Hindlimb muscle (tissue), 1 donor: ENCODE measurements at regions not wholly inside any gene's neighbourhood (a gene's known extent, or its start where the extent isn't known, plus 50 kb on each side); places are given as distances from the start of the nearest gene placed in this dataset.
"Not testable (repeated sequence)": the region's sequence is repeated elsewhere in the genome, so short reads cannot be mapped to it uniquely, and the experiment has no call there.

Source experiments
- DNase-seq: peaks from one replicate; pipeline ENCODE4 v3.0.0-alpha.2; 2013

- no peak for DNase-seq
Measured at GRCh38 chr2:49465157-49465831, 311.0 kb upstream of the FSHR start.

DNA sequence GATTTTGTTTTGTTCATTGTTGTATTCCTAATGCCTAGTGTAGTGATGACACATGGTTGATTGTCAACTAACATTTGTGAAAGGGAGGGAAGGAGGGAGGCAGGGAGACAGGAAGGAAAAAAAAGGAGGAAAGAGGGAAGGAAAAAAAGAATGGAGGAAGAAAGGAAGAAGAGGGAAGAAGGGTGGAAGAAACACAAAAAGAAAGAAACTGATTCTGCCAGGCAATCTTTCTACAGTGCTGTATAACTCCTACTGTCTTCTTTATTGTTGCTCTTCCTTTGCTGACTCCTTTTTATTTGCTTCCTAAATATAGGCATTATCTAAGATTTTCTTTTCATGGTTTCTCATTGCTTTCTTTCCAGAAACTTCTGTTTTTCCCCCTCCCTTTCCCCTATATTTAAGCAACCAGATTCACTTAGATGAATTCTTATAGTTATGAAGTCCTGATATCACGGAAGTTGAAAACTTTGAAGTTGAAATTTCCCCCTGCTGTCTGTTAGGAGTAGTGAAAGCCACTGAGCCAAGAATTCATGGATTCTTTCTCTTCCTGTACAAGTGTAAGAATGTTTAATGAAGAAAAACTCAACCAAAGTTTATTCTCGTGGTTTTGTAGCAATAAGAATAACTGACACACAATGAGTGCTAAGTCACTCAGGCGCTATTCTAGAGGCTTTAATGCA lies 305.1 kb upstream of the FSHR start:
- DNase-seq = no peak

- DNase-seq = no peak
Measured at GRCh38 chr2:49444005-49444404, 289.7 kb upstream of the FSHR start.

GRCh38 chr2:49426996-49427395 lies 272.7 kb upstream of the FSHR start:
- no peak for DNase-seq

DNA sequence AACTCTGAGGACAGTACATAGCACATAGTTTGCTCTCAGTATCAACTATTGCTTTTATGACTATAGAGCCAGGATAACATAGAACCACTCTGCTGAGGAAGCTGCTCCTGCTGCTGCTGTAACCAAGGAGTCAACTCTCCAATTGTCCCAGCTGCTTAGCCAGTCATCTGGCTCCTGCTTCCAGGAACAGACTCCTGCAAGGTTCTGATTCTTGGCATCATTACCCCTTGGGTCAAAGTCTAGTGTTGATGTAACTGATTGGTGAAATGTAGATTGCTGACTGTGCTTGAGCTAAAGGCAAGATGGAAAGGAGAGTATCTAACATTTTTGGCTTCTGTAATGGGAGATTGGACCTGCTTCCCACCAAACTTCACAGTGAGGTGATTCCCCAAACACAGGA lies 261.9 kb upstream of the FSHR start:
- DNase-seq = no peak

GRCh38 chr2:49404108-49404507 lies 249.8 kb upstream of the FSHR start:
- DNase-seq = peak; percentile 5

GRCh38 chr2:49403637-49404036 lies 249.3 kb upstream of the FSHR start:
- DNase-seq = no peak

- DNase-seq = no peak
Measured at GRCh38 chr2:49379406-49379805, 225.1 kb upstream of the FSHR start.

DNA sequence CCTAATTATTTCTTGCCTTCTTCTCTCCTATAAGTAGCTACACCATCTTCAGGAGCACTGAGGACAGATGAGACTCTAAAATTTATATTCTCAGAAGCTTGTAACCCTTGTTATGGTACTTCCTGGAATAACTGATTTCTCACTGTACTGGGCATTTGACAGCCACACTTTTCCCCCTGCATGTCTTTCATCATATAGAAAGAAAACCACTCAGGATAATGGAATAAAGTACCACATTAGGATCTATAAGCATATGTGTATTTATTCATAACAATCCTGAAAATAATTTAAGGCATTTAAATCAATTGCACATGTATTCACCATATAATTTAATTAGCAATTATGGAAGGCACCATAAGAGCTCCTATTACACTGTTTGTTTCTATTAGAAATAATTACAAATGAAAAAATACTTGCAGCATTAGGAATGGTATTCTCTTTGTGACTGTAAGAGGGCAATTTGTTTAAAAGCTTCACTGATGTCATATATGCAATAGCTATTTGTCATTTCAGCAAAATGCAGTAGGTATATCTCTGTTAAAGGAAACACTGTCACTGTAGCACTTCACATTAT lies 216.9 kb upstream of the FSHR start:
- no peak for DNase-seq

DNA sequence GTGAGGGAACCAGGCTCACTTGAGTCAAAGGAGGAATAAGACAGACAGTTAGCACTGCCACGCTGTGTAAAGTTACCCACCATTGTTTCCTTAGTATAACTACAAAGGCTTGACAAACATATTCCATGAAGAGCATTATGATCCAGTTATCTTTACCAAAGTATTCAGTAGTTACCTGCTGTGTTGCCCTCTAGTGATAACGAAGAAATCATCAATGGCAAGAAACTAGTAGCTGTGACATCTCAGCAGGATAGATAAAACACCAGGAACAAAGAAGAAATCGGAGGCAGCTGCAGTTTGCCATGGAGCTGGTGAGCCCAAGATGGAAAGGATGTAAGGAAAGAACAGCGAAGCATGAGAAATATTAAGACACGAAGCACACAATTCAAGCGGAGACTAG lies 215.3 kb upstream of the FSHR start:
- no peak for DNase-seq

DNA sequence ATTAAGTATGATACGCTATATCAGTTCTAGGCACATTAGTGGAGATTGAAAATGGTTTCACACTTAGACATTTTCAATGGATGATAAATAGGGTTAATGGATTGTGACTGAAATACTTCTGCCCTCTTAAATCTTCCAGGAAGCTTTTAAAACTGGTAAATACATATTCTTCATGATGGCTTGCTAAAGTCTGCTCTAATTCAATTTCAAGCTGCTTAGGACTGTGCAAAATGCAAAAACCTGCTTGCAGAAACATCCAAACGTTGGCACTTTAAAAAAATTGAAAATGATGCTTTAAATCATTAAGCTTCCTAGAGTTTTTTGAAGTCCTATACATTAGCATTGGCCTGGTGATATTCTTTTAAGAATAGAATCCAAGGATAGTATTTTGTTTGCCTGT lies 214.8 kb upstream of the FSHR start:
- no peak for DNase-seq

DNA sequence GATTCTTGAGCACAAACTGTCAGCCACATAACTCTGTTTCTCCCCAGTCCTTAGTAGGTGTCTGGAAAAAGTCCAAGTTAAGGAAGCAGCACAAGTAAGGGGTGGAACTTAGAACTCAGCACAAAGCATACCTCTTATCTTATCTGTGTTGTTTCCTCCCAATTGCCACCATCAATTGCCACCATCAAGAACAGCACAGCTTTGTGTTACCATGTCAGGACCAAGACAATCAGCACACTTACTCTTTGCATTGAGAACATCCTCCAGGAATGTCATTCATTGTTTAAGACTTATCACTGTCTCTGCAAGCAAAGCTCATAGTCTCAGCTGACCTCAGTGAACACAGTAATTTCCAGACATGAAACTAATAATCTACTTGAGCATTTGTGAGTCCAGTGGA lies 212.7 kb upstream of the FSHR start:
- no peak for DNase-seq

DNA sequence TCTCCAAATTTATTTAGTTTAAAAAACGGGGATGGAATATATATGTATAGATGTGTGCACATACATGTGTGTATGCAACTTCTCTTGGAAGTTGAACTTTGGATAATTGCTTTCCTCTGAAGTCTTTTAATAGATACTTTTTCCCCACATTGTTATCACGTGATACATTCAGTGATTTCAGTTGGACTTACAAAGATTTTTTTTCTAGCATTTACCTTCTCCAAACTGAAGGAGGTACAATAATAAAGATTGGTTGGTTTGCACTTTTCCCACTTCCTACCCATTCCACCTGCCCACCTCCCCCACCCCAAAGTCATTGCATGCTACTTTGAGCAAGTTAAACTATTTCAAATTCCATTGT lies 206.1 kb upstream of the FSHR start:
- no peak for DNase-seq

DNA sequence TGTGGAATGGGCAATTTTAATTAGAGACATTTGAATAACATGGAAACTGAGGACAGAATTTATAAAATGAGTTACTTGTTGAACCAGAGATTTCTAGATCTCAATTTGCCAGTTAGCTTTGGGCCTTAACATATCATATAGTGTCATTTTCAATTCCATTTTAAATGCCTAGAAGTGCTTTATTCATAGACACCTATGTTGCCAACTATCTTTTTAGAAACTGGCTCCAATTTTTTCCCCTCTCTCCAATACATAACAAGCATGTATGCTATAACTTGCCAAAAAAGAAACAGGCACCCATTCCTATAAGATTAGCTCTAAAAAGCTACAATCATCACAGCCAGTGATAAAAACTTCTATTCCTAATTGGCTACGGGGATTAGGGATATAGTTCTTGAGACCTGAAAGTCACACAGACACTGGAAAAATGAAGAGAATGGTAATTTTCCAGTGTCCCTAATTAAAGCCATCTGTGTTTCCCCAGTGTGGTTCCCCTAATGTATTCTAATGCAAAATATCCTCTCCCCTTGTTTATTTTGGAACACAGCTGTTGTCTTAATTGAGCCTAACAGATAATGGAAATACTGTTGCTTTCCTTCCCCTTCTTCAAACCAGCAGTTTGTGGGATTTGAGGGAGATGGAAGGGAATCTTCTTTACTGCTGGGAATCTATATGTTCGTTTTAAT lies 205.5 kb upstream of the FSHR start:
- DNase-seq = no peak

GRCh38 chr2:49355611-49356010 lies 201.3 kb upstream of the FSHR start:
- no peak for DNase-seq

- DNase-seq = no peak
Measured at GRCh38 chr2:49351560-49351959, 197.2 kb upstream of the FSHR start.

DNA sequence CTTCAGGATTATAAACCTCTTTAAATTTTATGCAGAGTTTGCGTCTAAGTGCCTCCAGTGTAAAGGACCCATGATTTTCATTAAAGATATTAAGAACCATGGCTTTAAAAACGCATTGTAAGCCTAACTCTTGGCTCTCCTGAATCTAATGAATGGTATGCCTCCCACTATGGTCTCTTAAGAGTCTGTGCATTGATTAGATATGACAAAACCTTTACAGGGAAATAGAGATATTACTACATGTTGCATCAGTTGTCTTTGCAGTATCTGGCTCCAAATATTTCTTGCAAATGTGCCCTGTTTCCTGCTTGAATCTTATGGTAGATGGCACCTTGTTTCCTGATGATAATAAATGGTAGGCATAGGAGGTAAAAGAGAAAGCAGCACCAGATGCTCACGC lies 189.3 kb upstream of the FSHR start:
- no peak for DNase-seq

- no peak for DNase-seq
Measured at GRCh38 chr2:49342156-49342555, 187.8 kb upstream of the FSHR start.

DNA sequence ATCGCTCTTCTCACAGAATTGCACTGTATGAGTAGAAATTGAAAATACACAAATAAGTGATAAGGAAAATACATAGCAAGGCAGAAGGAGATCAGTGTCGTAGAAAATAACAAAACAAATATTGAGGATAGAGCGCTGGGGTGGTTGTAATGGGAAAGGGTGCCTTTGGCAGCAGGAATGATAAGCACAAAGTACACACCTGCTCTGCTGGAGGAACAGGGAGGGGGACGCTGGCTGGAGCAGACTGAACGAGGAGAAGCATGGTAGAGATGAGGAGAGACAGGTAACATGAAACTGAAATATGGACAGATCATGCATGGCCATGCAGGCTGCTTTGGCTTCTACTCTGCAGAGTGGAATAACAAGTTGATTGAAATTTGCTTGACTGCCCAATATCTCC lies 181.2 kb upstream of the FSHR start:
- DNase-seq = no peak

DNA sequence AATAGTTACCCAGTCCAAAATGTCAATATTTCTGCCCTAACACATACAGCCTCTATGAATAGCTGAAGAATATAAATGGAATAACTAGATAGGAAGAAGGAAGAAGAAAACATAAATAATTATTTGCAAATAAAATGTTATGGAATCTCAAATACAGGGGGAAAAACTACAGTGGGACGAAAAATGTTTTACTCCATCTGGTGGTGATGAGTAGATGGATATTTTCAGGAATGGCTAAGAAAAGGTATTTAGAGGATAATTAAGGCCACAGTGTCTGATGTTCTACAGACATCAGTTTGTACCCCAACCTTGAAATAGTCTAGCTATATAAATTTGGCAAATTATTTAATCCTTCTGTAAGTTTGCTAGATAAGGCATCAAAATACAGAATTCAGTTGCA lies 178.1 kb upstream of the FSHR start:
- DNase-seq = no peak

DNA sequence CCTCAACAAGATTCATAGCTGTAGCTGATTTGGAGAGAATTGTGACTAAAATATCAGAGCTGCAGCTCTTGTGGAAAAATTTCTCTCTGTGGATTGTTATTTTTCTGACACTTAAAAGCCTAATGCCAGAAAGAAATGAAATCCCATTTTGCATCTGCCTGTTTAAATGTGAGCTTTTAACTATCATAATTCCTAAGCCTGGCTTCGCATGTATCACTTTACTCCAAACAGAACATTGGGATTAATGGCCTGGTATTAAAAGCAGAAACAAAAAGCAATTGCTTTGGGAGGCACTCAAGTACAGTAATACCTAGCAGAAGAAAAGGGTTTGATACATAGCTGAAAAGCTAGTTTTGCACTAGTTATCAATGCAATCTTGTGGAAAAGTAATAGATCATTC lies 164.2 kb upstream of the FSHR start:
- no peak for DNase-seq

- no peak for DNase-seq
Measured at GRCh38 chr2:49309461-49309860, 155.1 kb upstream of the FSHR start.

DNA sequence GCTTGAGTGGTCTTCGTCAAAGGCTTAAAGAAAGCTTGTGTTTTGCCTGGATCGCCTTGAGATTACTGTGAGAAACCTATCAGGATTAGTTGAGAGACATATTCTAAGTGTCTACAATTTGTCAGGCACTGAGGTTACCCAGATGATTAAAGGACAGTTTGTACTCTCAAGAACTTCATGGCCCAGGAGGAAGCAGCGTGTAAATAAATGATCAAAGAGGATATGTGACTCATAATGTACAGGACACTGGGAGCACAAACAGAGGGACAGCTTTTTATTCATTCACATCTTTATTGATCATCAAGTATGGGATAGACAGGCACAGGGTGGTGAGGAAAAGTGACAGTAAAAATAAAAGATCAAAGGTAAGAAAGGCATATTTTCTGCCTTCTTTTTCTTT lies 152.6 kb upstream of the FSHR start:
- no peak for DNase-seq

DNA sequence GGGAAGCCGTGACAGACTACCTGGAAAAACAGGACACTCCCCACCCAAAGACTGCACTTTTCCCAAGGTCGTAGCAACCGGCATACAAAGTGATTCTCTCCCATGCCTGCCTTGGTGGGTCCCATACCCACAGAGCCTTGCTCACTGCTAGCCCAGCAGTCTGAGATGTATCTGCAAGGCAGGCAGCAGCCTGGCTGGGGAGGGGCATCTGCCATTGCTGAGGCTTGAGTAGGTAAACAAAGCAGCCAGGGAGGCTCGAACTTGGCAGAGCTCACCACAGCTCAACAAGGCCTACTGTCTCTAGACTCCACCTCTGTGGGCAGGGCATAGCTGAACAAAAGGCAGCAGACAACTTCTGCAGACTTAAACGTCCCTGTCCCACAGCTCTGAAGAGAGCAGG lies 144.4 kb upstream of the FSHR start:
- not testable (repeated sequence) for DNase-seq
